HT1080 (cell line): ENCODE measurements at regions not wholly inside any gene's neighbourhood (a gene's known extent, or its start where the extent isn't known, plus 50 kb on each side); places are given as distances from the start of the nearest gene placed in this dataset.

Experiments used
- DNase-seq: peaks from one replicate; pipeline ENCODE4 v3.0.0-alpha.2; 2015; ENCODE audit warnings: low read depth

DNA sequence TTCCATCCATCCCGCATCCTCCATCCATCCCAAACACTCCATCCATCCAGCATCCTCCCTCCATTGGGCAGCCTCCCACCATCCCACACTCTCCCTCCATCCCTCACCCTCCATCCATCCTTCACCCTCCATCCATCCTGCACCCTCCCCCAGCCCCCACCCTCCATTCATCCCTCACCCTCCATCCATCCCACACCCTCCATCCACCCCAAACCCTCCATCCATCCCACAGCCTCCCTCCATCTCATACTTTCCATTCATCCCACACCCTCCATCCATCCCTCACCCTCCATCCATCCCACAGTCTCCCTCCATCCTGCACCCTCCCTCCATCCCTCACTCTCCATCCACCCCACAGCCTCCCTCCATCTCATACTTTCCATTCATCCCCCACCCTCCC lies 60.4 kb downstream of the FOXI2 start:
- no peak for DNase-seq

- no peak for DNase-seq
These were observed 61.1 kb downstream of the FOXI2 start for GRCh38 chr10:127798111-127798510.

GRCh38 chr10:127801302-127801701 lies 64.3 kb downstream of the FOXI2 start:
- DNase-seq: no peak

GRCh38 chr10:127802531-127803095 lies 65.6 kb downstream of the FOXI2 start:
- peak; percentile 20 for DNase-seq

- no peak for DNase-seq
These were observed 67.7 kb downstream of the FOXI2 start for GRCh38 chr10:127804696-127805095.

DNA sequence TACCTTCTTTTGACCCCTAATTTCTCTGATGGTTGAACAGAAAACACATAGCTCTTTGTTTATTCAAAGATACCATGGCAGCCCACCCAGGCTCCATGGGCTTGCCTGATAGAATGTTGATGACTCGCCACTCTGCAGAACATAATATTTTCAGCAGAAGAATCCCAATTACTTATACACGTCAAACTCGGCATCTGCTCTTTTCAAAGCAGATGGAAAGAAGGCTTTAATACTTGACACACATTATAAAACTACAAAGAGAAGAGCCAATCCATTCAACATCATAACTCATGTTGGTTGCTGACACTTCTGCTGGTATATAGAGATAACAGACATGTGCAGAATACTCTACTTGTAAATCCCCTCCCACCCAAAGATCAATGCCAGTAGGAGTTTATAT lies 69.0 kb downstream of the FOXI2 start:
- DNase-seq: no peak

DNA sequence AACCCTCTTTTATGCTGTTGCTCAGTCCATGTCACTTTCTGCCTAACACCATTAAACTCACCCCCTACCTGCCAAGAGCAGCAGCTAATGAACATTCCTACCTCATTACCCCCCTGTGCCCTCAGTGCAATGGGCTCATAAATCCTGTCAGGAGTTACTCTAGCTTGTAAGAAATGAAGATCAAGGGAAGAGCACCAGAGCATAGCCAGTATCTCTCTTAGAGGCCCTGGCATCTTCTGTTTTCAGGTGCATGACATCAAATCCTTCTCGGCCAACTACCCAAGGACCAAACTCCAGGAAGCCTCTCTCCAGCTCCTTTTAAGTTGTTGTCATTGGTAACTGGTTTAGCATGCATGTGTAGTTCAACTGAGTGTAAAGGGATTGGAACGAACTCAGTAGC lies 75.1 kb downstream of the FOXI2 start:
- no peak for DNase-seq

GRCh38 chr10:127813290-127813689 lies 76.3 kb downstream of the FOXI2 start:
- peak; percentile 18 for DNase-seq

DNA sequence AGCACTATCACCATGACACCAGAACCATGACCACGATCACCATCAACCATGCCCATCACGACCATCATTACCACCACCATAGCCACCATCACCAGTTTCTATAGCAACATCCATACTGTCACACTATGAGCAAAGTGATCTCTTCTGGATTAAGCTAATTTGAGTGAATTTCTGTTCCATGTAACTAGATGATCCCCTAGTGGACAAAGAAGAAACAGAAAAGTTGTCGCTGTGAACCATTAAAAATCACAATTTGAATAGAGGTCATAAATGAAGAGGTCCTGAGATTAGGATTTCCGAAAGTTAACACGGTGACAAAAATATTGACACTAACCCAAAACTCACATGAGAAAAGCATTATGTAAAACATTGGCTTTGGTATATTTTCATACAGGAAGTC lies 77.6 kb downstream of the CLRN3 start:
- DNase-seq: no peak

- no peak for DNase-seq
These were observed 67.9 kb downstream of the CLRN3 start for GRCh38 chr10:127824826-127825225.

- DNase-seq: no peak
These were observed 66.5 kb downstream of the CLRN3 start for GRCh38 chr10:127826154-127826725.

- no peak for DNase-seq
These were observed 65.2 kb downstream of the CLRN3 start for GRCh38 chr10:127827354-127828140.
